Lung (tissue), 11 donors: ENCODE measurements at regions not wholly inside any gene's neighbourhood (a gene's known extent, or its start where the extent isn't known, plus 50 kb on each side); places are given as distances from the start of the nearest gene placed in this dataset.
"Not testable (repeated sequence)": the region's sequence is repeated elsewhere in the genome, so short reads cannot be mapped to it uniquely, and the experiment has no call there.

ENCODE experiments used
- ATAC-seq: fragments of 200-7000 bp; cut with Tn5 transposase; one replicate; pipeline ENCODE4 v1.9.1; 2020; ENCODE audit warnings: moderate number of reproducible peaks; ENCODE audit not compliant: insufficient read depth, low FRiP score
- DNase-seq, 3 donors: peaks; one replicate each; pipeline ENCODE4 v3.0.0-alpha.2; 2013 to 2017
- H3K27ac ChIP-seq, 2 donors: one replicate each; pipeline ENCODE4 v1.5.1; 2013; ENCODE audit warnings: mild to moderate bottlenecking in 2 of 2, moderate library complexity in 2 of 2, control low read depth in 1 of 2, inconsistent platforms in 1 of 2, low read depth in 1 of 2, low read length in 1 of 2
- H3K27me3 ChIP-seq, 3 donors: one replicate each; pipeline ENCODE4 v1.5.1; 2013; ENCODE audit warnings: low read length in 2 of 3; ENCODE audit not compliant: control insufficient read depth in 3 of 3, insufficient read depth in 3 of 3
- H3K36me3 ChIP-seq, 4 donors: one replicate each; pipeline ENCODE4 v1.5.1; 2013; ENCODE audit warnings: low read length in 4 of 4, mild to moderate bottlenecking in 1 of 4, moderate library complexity in 1 of 4; ENCODE audit not compliant: control insufficient read depth in 4 of 4, insufficient read depth in 4 of 4
- H3K4me1 ChIP-seq, 5 donors: one replicate each; pipeline ENCODE4 v1.5.1; 2013; ENCODE audit warnings: low read length in 5 of 5, mild to moderate bottlenecking in 2 of 5, moderate library complexity in 1 of 5; ENCODE audit not compliant: control insufficient read depth in 5 of 5, insufficient read depth in 5 of 5
- H3K4me3 ChIP-seq: one replicate; pipeline ENCODE4 v1.5.1; 2013; ENCODE audit warnings: mild to moderate bottlenecking, control low read depth, moderate library complexity
- H3K9ac ChIP-seq, 2 donors: one replicate each; pipeline ENCODE4 v1.5.1; 2013; ENCODE audit warnings: low read length in 2 of 2, control low read depth in 1 of 2; ENCODE audit not compliant: insufficient read depth in 1 of 2
- H3K9me3 ChIP-seq, 4 donors: one replicate each; pipeline ENCODE4 v1.5.1; 2013; ENCODE audit warnings: low read length in 3 of 4, mild to moderate bottlenecking in 1 of 4, moderate library complexity in 1 of 4; ENCODE audit not compliant: control insufficient read depth in 4 of 4, insufficient read depth in 3 of 4
- WGBS, 2 donors: extraction: QIAGEN DNeasy Blood & Tissue Kit; methylation state at CpG; one replicate each; pipeline ENCODE4 v1.1.7; 2013; 5-methylcytosine and 5-hydroxymethylcytosine counted together
- TF ChIP-seq, protein P1 (sequence below): IDR thresholded peaks from 2 replicates; pipeline ENCODE4 v1.5.1; 2012; ENCODE audit warnings: mild to moderate bottlenecking; ENCODE audit errors: control extremely low read depth, extremely low read depth
- donor health status: control.
- donor health status: control.
- donor health status: Bipolar disorder and iron deficiency.
- donor health status: healthy.
- donor health status: DM: yes; HTN: yes; CAD: no.

- TF ChIP-seq, protein P1, sequence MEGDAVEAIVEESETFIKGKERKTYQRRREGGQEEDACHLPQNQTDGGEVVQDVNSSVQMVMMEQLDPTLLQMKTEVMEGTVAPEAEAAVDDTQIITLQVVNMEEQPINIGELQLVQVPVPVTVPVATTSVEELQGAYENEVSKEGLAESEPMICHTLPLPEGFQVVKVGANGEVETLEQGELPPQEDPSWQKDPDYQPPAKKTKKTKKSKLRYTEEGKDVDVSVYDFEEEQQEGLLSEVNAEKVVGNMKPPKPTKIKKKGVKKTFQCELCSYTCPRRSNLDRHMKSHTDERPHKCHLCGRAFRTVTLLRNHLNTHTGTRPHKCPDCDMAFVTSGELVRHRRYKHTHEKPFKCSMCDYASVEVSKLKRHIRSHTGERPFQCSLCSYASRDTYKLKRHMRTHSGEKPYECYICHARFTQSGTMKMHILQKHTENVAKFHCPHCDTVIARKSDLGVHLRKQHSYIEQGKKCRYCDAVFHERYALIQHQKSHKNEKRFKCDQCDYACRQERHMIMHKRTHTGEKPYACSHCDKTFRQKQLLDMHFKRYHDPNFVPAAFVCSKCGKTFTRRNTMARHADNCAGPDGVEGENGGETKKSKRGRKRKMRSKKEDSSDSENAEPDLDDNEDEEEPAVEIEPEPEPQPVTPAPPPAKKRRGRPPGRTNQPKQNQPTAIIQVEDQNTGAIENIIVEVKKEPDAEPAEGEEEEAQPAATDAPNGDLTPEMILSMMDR = no peak
- no peak overlapping the region for H3K27ac ChIP-seq
- no peak overlapping the region for H3K4me3 ChIP-seq
- H3K9ac ChIP-seq = no peak overlapping the region
- ATAC-seq (no peak), DNase-seq (no peak)
- H3K9me3 ChIP-seq = no peaks in the 10 kb centered on the region
- peaks cover 5 to 66% (median 21%) of the 10 kb centered on the region in 3 donors for H3K27me3 ChIP-seq
- H3K4me1 ChIP-seq = peaks cover 0 to 5% (median 0%) of the 10 kb centered on the region in 5 donors
- WGBS, 2 donors = 84 to 92% methylated on average over 4 of the region's 4 CpGs
- no peaks in the 10 kb centered on the region for H3K36me3 ChIP-seq
These were observed 283.8 kb downstream of the GATA3 start for GRCh38 chr10:8338177-8338766.

DNA sequence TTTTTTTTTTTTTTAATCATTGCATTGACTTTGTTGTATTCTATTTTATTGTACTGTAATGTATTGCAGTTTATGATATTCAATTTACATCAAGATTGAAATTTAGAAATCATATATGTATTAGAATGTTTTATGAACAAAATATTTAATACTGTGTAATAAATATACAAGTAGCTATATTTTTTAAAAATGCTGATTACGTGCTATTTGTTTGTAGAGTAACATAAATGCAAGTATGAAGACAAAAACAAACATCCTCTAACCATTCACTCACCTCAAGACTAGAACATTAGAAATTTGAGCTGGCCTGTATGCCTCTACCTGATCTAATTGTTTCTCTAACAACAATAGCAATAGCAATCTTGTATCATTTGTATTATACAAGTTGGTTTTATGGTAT, 290.3 kb downstream of the GATA3 start:
- TF ChIP-seq, protein P1 = no peak
- Histone ChIP-seq H3K9ac (no peak overlapping the region), H3K36me3 (no peaks in the 10 kb centered on the region), H3K27me3 (peaks cover 0 to 80% (median 20%) of the 10 kb centered on the region in 3 donors), H3K9me3 (peaks cover 0 to 2% (median 0%) of the 10 kb centered on the region in 4 donors), H3K27ac (no peak overlapping the region), H3K4me3 (no peak overlapping the region), H3K4me1 (no peaks in the 10 kb centered on the region)
- DNase-seq = no peak
- WGBS, 2 donors = 39 to 89% methylated on average over 1 of the region's 1 CpG
- no peak for ATAC-seq

- no peak for ATAC-seq
- Histone ChIP-seq H3K4me3 (no peak overlapping the region), H3K27ac (no peak overlapping the region), H3K9me3 (peaks cover 0 to 2% (median 0%) of the 10 kb centered on the region in 4 donors), H3K4me1 (no peaks in the 10 kb centered on the region), H3K36me3 (no peaks in the 10 kb centered on the region), H3K9ac (no peak overlapping the region), H3K27me3 (peaks cover 0 to 74% (median 25%) of the 10 kb centered on the region in 3 donors)
- WGBS, 2 donors = 63 to 76% methylated on average over 1 of the region's 1 CpG
- TF ChIP-seq, protein P1 = no peak
- no peak for DNase-seq
These were observed 292.4 kb downstream of the GATA3 start for GRCh38 chr10:8346861-8347260.

DNA sequence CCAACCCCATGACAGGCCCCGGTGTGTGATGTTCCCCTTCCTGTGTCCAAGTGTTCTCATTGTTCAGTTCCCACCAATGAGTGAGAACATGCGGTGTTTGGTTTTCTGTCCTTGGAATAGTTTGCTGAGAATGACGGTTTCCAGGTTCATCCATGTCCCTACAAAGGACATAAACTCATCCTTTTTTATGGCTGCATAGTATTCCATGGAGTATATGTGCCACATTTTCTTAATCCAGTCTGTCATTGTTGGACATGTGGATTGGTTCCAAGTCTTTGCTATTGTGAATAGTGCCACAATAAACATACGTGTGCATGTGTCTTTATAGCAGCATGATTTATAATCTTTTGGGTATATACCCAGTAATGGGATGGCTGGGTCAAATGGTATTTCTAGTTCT, 293.1 kb downstream of the GATA3 start:
- not testable (repeated sequence) for H3K9me3 ChIP-seq, H3K4me1 ChIP-seq, H3K9ac ChIP-seq, ATAC-seq, H3K36me3 ChIP-seq, DNase-seq, H3K4me3 ChIP-seq, H3K27ac ChIP-seq
- H3K27me3 ChIP-seq = peaks cover 0 to 70% (median 25%) of the 10 kb centered on the region in 3 donors
- WGBS, 2 donors = 80 to 95% methylated on average over 4 of the region's 4 CpGs
